Stomach (tissue), 8 donors: ENCODE measurements at regions not wholly inside any gene's neighbourhood (a gene's known extent, or its start where the extent isn't known, plus 50 kb on each side); places are given as distances from the start of the nearest gene placed in this dataset.

Source experiments
- DNase-seq, 2 donors: peaks; one replicate each; pipeline versions ENCODE4 v3.0.0 to v3.0.0-alpha.2; 2013 to 2019
- H3K27ac ChIP-seq, 5 donors: fragments of 200-600 bp in 4 of 5; sonication (generic) in 4 of 5; one replicate each; pipeline ENCODE4 v1.5.1; 2013 to 2019; ENCODE audit warnings: mild to moderate bottlenecking in 1 of 5, moderate library complexity in 1 of 5
- H3K27me3 ChIP-seq, 3 donors: fragments of 200-600 bp; sonication (generic); one replicate each; pipeline ENCODE4 v1.5.1; 2017 to 2019; ENCODE audit warnings: mixed run types in 1 of 3
- H3K36me3 ChIP-seq, 4 donors: fragments of 200-600 bp; sonication (generic); 1 replicate in 3 of 4; 2 replicates in 1 of 4; pipeline ENCODE4 v1.5.1; 2016 to 2019
- H3K4me1 ChIP-seq, 4 donors: fragments of 200-600 bp; sonication (generic); one replicate each; pipeline ENCODE4 v1.5.1; 2016 to 2019
- H3K4me3 ChIP-seq, 4 donors: fragments of 200-600 bp; sonication (generic) in 3 of 4; one replicate each; pipeline ENCODE4 v1.5.1; 2016 to 2019; ENCODE audit warnings: mild to moderate bottlenecking in 1 of 4
- H3K9me3 ChIP-seq, 4 donors: fragments of 200-600 bp; sonication (generic); one replicate each; pipeline ENCODE4 v1.5.1; 2016 to 2019
- CTCF ChIP-seq, 7 experiments: fragments of 450-650 bp in 4 of 7; fragments of 200-600 bp in 3 of 7; sonication (generic) in 3 of 7; IDR thresholded peaks; one replicate each; pipeline ENCODE4 v1.5.1; 2016 to 2019; ENCODE audit warnings: antibody characterized with exemption in 7 of 7, control low read depth in 2 of 7, mild to moderate bottlenecking in 1 of 7
- EP300 ChIP-seq: sonication (generic); formaldehyde crosslinking; IDR thresholded peaks from one replicate; pipeline ENCODE4 v1.6.1; 2017; ENCODE audit warnings: antibody characterized with exemption
- POLR2A ChIP-seq, 4 donors: fragments of 450-650 bp; IDR thresholded peaks; one replicate each; pipeline ENCODE4 v1.6.1; 2016; ENCODE audit warnings: antibody characterized with exemption in 4 of 4, control low read depth in 2 of 4, mild to moderate bottlenecking in 1 of 4, moderate library complexity in 1 of 4
- POLR2AphosphoS5 ChIP-seq, 3 donors: sonication (generic); formaldehyde crosslinking; IDR thresholded peaks; one replicate each; pipeline ENCODE4 v1.6.1; 2016; ENCODE audit warnings: antibody characterized with exemption in 3 of 3
- whole genome bisulfite sequencing, 5 donors: extraction: QIAGEN DNeasy Blood & Tissue Kit in 3 of 5; methylation state at CpG; one replicate each; pipeline versions ENCODE4 v1.1.5 to v1.1.7; 2013 to 2018; 5-methylcytosine and 5-hydroxymethylcytosine counted together
- intact Hi-C: fragments of 100-400 bp; cut with DNase I; formaldehyde crosslinking; loops from one replicate; pipeline ENCODE4 v1.15.1; 2023; ENCODE audit warnings: low total_unique reads
- donor health status: healthy with polysubstance abuse.
- donor health status: Bipolar disorder and iron deficiency.
- donor health status: healthy.

DNA sequence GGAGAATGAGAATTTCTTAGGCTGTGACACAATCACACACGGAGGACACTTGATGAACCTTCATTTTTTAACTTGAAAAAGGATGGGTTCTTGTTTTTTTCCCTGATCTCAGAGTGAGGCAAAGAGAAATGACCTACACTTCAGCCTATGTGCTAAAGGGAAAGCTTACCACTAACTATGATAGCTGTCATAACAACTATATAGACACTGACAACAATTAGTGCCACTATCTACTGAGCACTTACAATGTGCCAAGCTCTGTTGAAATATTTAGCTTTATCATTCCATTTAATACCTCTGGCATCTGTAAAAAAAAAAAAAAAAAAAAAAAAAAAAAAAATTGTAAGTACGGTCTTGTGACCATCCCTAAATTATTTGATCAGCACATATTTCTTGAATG is 135.9 kb upstream of the WWC1 start:
- WGBS, 5 donors: 60 to 73% (median 62%) methylated on average over 2 of the region's 2 CpGs
- no peaks in the 10 kb centered on the region for H3K27me3 ChIP-seq
- H3K36me3 ChIP-seq: no peaks in the 10 kb centered on the region
- intact Hi-C loops: no loop called here
- H3K4me3 ChIP-seq: no peak overlapping the region
- H3K9me3 ChIP-seq: no peaks in the 10 kb centered on the region
- peaks cover 4 to 16% (median 10%) of the 10 kb centered on the region in 4 donors for H3K4me1 ChIP-seq
- TF ChIP-seq POLR2A (IDR thresholded peaks at IDR 0.05): no peak
- TF ChIP-seq CTCF (IDR thresholded peaks at IDR 0.05): no peak
- no peak for TF ChIP-seq EP300
- TF ChIP-seq POLR2AphosphoS5 (IDR thresholded peaks at IDR 0.05): no peak
- no peak overlapping the region for H3K27ac ChIP-seq
- no peak for DNase-seq

GRCh38 chr5:168156170-168156569 is 135.3 kb upstream of the WWC1 start:
- TF ChIP-seq CTCF (IDR thresholded peaks at IDR 0.05) (no peak), POLR2AphosphoS5 (IDR thresholded peaks at IDR 0.05) (no peak), POLR2A (IDR thresholded peaks at IDR 0.05) (no peak)
- H3K9me3 ChIP-seq: no peaks in the 10 kb centered on the region
- no peak overlapping the region for H3K4me3 ChIP-seq
- no peak for DNase-seq
- intact Hi-C loops: no loop called here
- WGBS, 5 donors: 86 to 94% (median 89%) methylated on average over 1 of the region's 1 CpG
- H3K27me3 ChIP-seq: no peaks in the 10 kb centered on the region
- H3K4me1 ChIP-seq: peaks cover 4 to 22% (median 13%) of the 10 kb centered on the region in 4 donors
- no peak overlapping the region for H3K27ac ChIP-seq
- H3K36me3 ChIP-seq: no peaks in the 10 kb centered on the region

GRCh38 chr5:168157141-168157540 is 134.3 kb upstream of the WWC1 start:
- intact Hi-C loops: no loop called here
- Histone ChIP-seq H3K4me1 (peaks cover 4 to 22% (median 13%) of the 10 kb centered on the region in 4 donors), H3K36me3 (no peaks in the 10 kb centered on the region), H3K4me3 (no peak overlapping the region), H3K27ac (no peak overlapping the region), H3K27me3 (no peaks in the 10 kb centered on the region), H3K9me3 (no peaks in the 10 kb centered on the region)
- DNase-seq: no peak
- TF ChIP-seq CTCF (IDR thresholded peaks at IDR 0.05): no peak
- TF ChIP-seq EP300: no peak
- TF ChIP-seq POLR2A (IDR thresholded peaks at IDR 0.05): no peak
- TF ChIP-seq POLR2AphosphoS5 (IDR thresholded peaks at IDR 0.05): no peak
- WGBS, 5 donors: 91 to 97% (median 97%) methylated on average over 2 of the region's 2 CpGs

- Histone ChIP-seq H3K4me3 (no peak overlapping the region), H3K36me3 (no peaks in the 10 kb centered on the region), H3K27ac (peak overlapping the region in 4 of 5 donors; percentile 25 to 75 (median 46)), H3K4me1 (peaks cover 6 to 28% (median 22%) of the 10 kb centered on the region in 4 donors), H3K9me3 (no peaks in the 10 kb centered on the region), H3K27me3 (no peaks in the 10 kb centered on the region)
- no peak for TF ChIP-seq POLR2A (IDR thresholded peaks at IDR 0.05)
- TF ChIP-seq POLR2AphosphoS5 (IDR thresholded peaks at IDR 0.05): peak in 2 of 3 donors; percentile 25 to 54
- TF ChIP-seq EP300: no peak
- TF ChIP-seq CTCF (IDR thresholded peaks at IDR 0.05): no peak
- 12 to 32% (median 18%) methylated on average over 3 of the region's 3 CpGs for WGBS, 5 donors
- peak; percentile 81 to 83 for DNase-seq
- intact Hi-C loops: no loop called here
Observed at GRCh38 chr5:168159425-168159824, 132.0 kb upstream of the WWC1 start.
